Neural cell (in vitro differentiated cells): ENCODE measurements at regions not wholly inside any gene's neighbourhood (a gene's known extent, or its start where the extent isn't known, plus 50 kb on each side); places are given as distances from the start of the nearest gene placed in this dataset.

ENCODE experiments used
- CTCF ChIP-seq: fragments of 450-650 bp; IDR thresholded peaks from 2 replicates; pipeline ENCODE4 v1.5.1; 2014; ENCODE audit warnings: antibody characterized with exemption, mild to moderate bottlenecking, moderate library complexity; ENCODE audit not compliant: poor library complexity, severe bottlenecking
- EP300 ChIP-seq: fragments of 450-650 bp; conservative IDR thresholded peaks from 2 replicates; pipeline ENCODE4 v1.6.1; 2014; ENCODE audit warnings: antibody characterized with exemption, mild to moderate bottlenecking, moderate library complexity; ENCODE audit not compliant: poor library complexity, severe bottlenecking
- EZH2 ChIP-seq: fragments of 200-600, 300-800 bp; shearing (Covaris generic), sonication (generic); IDR thresholded peaks from 2 replicates; pipeline ENCODE4 v1.6.1; 2014; ENCODE audit warnings: antibody characterized with exemption, low read length, borderline replicate concordance, mild to moderate bottlenecking; ENCODE audit not compliant: insufficient read depth, poor library complexity, severe bottlenecking
- POLR2AphosphoS5 ChIP-seq: IDR thresholded peaks from 2 replicates; pipeline ENCODE4 v1.6.1; 2012
- RAD21 ChIP-seq: fragments of 450-650 bp; conservative IDR thresholded peaks from 2 replicates; pipeline ENCODE4 v1.6.1; 2014; ENCODE audit warnings: antibody characterized with exemption, mild to moderate bottlenecking, moderate library complexity
- REST ChIP-seq: IDR thresholded peaks from 2 replicates; pipeline ENCODE4 v1.6.1; 2012; ENCODE audit warnings: borderline replicate concordance

- TF ChIP-seq POLR2AphosphoS5 = no peak
- no peak for TF ChIP-seq CTCF
- TF ChIP-seq RAD21 = no peak
- TF ChIP-seq EZH2 = no peak
- TF ChIP-seq EP300 = no peak
- TF ChIP-seq REST = no peak
Observed at GRCh38 chr1:39149509-39149908, 55.0 kb upstream of the MACF1 start.
